Lung (tissue), 11 donors: ENCODE measurements at regions not wholly inside any gene's neighbourhood (a gene's known extent, or its start where the extent isn't known, plus 50 kb on each side); places are given as distances from the start of the nearest gene placed in this dataset.

Experiments used
- ATAC-seq: fragments of 200-7000 bp; cut with Tn5 transposase; one replicate; pipeline ENCODE4 v1.9.1; 2020; ENCODE audit warnings: moderate number of reproducible peaks; ENCODE audit not compliant: insufficient read depth, low FRiP score
- DNase-seq, 3 donors: peaks; one replicate each; pipeline ENCODE4 v3.0.0-alpha.2; 2013 to 2017
- H3K27ac ChIP-seq, 2 donors: one replicate each; pipeline ENCODE4 v1.5.1; 2013; ENCODE audit warnings: mild to moderate bottlenecking in 2 of 2, moderate library complexity in 2 of 2, control low read depth in 1 of 2, inconsistent platforms in 1 of 2, low read depth in 1 of 2, low read length in 1 of 2
- H3K27me3 ChIP-seq, 3 donors: one replicate each; pipeline ENCODE4 v1.5.1; 2013; ENCODE audit warnings: low read length in 2 of 3; ENCODE audit not compliant: control insufficient read depth in 3 of 3, insufficient read depth in 3 of 3
- H3K36me3 ChIP-seq, 4 donors: one replicate each; pipeline ENCODE4 v1.5.1; 2013; ENCODE audit warnings: low read length in 4 of 4, mild to moderate bottlenecking in 1 of 4, moderate library complexity in 1 of 4; ENCODE audit not compliant: control insufficient read depth in 4 of 4, insufficient read depth in 4 of 4
- H3K4me1 ChIP-seq, 5 donors: one replicate each; pipeline ENCODE4 v1.5.1; 2013; ENCODE audit warnings: low read length in 5 of 5, mild to moderate bottlenecking in 2 of 5, moderate library complexity in 1 of 5; ENCODE audit not compliant: control insufficient read depth in 5 of 5, insufficient read depth in 5 of 5
- H3K4me3 ChIP-seq: one replicate; pipeline ENCODE4 v1.5.1; 2013; ENCODE audit warnings: mild to moderate bottlenecking, control low read depth, moderate library complexity
- H3K9ac ChIP-seq, 2 donors: one replicate each; pipeline ENCODE4 v1.5.1; 2013; ENCODE audit warnings: low read length in 2 of 2, control low read depth in 1 of 2; ENCODE audit not compliant: insufficient read depth in 1 of 2
- H3K9me3 ChIP-seq, 4 donors: one replicate each; pipeline ENCODE4 v1.5.1; 2013; ENCODE audit warnings: low read length in 3 of 4, mild to moderate bottlenecking in 1 of 4, moderate library complexity in 1 of 4; ENCODE audit not compliant: control insufficient read depth in 4 of 4, insufficient read depth in 3 of 4
- CTCF ChIP-seq: IDR thresholded peaks from 2 replicates; pipeline ENCODE4 v1.5.1; 2012; ENCODE audit warnings: mild to moderate bottlenecking; ENCODE audit errors: control extremely low read depth, extremely low read depth
- WGBS, 2 donors: extraction: QIAGEN DNeasy Blood & Tissue Kit; methylation state at CpG; one replicate each; pipeline ENCODE4 v1.1.7; 2013; 5-methylcytosine and 5-hydroxymethylcytosine counted together
- donor health status: control.
- donor health status: control.
- donor health status: Bipolar disorder and iron deficiency.
- donor health status: healthy.
- donor health status: DM: yes; HTN: yes; CAD: no.

- Histone ChIP-seq H3K9ac (no peak overlapping the region), H3K36me3 (no peaks in the 10 kb centered on the region), H3K4me3 (no peak overlapping the region), H3K27ac (no peak overlapping the region), H3K4me1 (no peaks in the 10 kb centered on the region), H3K27me3 (no peaks in the 10 kb centered on the region), H3K9me3 (peaks cover 0 to 5% (median 2%) of the 10 kb centered on the region in 4 donors)
- WGBS, 2 donors = 88 to 89% methylated on average over 8 of the region's 8 CpGs
- DNase-seq (no peak), ATAC-seq (no peak)
- TF ChIP-seq CTCF = no peak
These were observed 56.3 kb upstream of the HPCAL1 start for GRCh38 chr2:10246370-10246769.

GRCh38 chr2:10246831-10247230, 55.9 kb upstream of the HPCAL1 start:
- Histone ChIP-seq H3K4me3 (no peak overlapping the region), H3K9ac (no peak overlapping the region), H3K36me3 (no peaks in the 10 kb centered on the region), H3K4me1 (no peaks in the 10 kb centered on the region), H3K27me3 (no peaks in the 10 kb centered on the region), H3K9me3 (peaks cover 0 to 5% (median 2%) of the 10 kb centered on the region in 4 donors), H3K27ac (no peak overlapping the region)
- TF ChIP-seq CTCF = no peak
- DNase-seq (no peak), ATAC-seq (no peak)
- WGBS, 2 donors = 25 to 65% methylated on average over 5 of the region's 5 CpGs

GRCh38 chr2:10249798-10250197, 52.9 kb upstream of the HPCAL1 start:
- DNase-seq (no peak), ATAC-seq (no peak)
- peaks cover 0 to 10% (median 0%) of the 10 kb centered on the region in 5 donors for H3K4me1 ChIP-seq
- H3K4me3 ChIP-seq = no peak overlapping the region
- no peak for TF ChIP-seq CTCF
- no peaks in the 10 kb centered on the region for H3K36me3 ChIP-seq
- WGBS, 2 donors = 73 to 90% methylated on average over 1 of the region's 1 CpG
- H3K9ac ChIP-seq = no peak overlapping the region
- no peaks in the 10 kb centered on the region for H3K27me3 ChIP-seq
- H3K27ac ChIP-seq = no peak overlapping the region
- H3K9me3 ChIP-seq = peaks cover 0 to 5% (median 2%) of the 10 kb centered on the region in 4 donors

GRCh38 chr2:10252224-10252623, 50.5 kb upstream of the HPCAL1 start:
- Histone ChIP-seq H3K4me1 (peaks cover 0 to 10% (median 0%) of the 10 kb centered on the region in 5 donors), H3K27ac (no peak overlapping the region), H3K9me3 (peaks cover 0 to 5% (median 2%) of the 10 kb centered on the region in 4 donors), H3K9ac (no peak overlapping the region), H3K36me3 (no peaks in the 10 kb centered on the region), H3K27me3 (no peaks in the 10 kb centered on the region), H3K4me3 (no peak overlapping the region)
- DNase-seq (no peak), ATAC-seq (no peak)
- 89 to 95% methylated on average over 2 of the region's 2 CpGs for WGBS, 2 donors
- TF ChIP-seq CTCF = no peak
